ENCODE measurements at regions not wholly inside any gene's neighbourhood (a gene's known extent, or its start where the extent isn't known, plus 50 kb on each side); places are given as distances from the start of the nearest gene placed in this dataset.

- Mint-ChIP-seq H3K36me3 (ENCODE audit: insufficient read depth) (no peaks in the 10 kb centered on the region), H3K4me3 (ENCODE audit: low read depth) (no peak overlapping the region), H3K4me1 (ENCODE audit: low read depth) (peaks cover 9% of the 10 kb centered on the region), H3K27me3 (no peaks in the 10 kb centered on the region), H3K9me3 (ENCODE audit: low read depth) (no peaks in the 10 kb centered on the region), H3K27ac (no peak overlapping the region)
- TF ChIP-seq, protein P1, sequence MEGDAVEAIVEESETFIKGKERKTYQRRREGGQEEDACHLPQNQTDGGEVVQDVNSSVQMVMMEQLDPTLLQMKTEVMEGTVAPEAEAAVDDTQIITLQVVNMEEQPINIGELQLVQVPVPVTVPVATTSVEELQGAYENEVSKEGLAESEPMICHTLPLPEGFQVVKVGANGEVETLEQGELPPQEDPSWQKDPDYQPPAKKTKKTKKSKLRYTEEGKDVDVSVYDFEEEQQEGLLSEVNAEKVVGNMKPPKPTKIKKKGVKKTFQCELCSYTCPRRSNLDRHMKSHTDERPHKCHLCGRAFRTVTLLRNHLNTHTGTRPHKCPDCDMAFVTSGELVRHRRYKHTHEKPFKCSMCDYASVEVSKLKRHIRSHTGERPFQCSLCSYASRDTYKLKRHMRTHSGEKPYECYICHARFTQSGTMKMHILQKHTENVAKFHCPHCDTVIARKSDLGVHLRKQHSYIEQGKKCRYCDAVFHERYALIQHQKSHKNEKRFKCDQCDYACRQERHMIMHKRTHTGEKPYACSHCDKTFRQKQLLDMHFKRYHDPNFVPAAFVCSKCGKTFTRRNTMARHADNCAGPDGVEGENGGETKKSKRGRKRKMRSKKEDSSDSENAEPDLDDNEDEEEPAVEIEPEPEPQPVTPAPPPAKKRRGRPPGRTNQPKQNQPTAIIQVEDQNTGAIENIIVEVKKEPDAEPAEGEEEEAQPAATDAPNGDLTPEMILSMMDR (IDR thresholded peaks at IDR 0.05; ENCODE audit: unreplicated experiment) = no peak
- DNase-seq (ENCODE audit: low spot score, unreplicated experiment) = no peak
These were observed 159.3 kb downstream of the FAM124B start for GRCh38 chr2:224242561-224242960.

DNA sequence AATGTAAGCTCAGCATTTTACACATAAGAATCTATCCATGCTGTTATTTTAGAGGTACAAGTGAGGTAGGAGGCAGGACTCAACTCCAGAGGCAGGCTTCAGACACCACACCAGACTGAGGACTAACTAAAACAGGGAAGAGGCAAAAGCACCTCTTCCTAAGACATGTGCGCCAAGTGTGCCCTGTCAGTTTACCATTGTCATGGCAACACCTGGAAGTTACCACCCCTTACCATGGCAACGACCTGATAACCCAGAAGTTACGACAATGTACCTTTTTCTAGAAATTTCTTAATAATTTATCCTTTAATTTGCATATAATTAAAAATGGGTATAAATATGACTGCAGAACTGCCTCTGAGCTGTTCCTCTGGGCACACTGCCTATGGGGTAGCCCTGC lies 160.1 kb downstream of the FAM124B start:
- H3K9me3 Mint-ChIP-seq (ENCODE audit: low read depth) = no peaks in the 10 kb centered on the region
- no peaks in the 10 kb centered on the region for H3K27me3 Mint-ChIP-seq
- no peak for DNase-seq (ENCODE audit: low spot score, unreplicated experiment)
- H3K4me3 Mint-ChIP-seq (ENCODE audit: low read depth) = no peak overlapping the region
- H3K36me3 Mint-ChIP-seq (ENCODE audit: insufficient read depth) = no peaks in the 10 kb centered on the region
- no peak overlapping the region for H3K27ac Mint-ChIP-seq
- peaks cover 9% of the 10 kb centered on the region for H3K4me1 Mint-ChIP-seq (ENCODE audit: low read depth)
- TF ChIP-seq, protein P1 (IDR thresholded peaks at IDR 0.05; ENCODE audit: unreplicated experiment) = no peak

DNA sequence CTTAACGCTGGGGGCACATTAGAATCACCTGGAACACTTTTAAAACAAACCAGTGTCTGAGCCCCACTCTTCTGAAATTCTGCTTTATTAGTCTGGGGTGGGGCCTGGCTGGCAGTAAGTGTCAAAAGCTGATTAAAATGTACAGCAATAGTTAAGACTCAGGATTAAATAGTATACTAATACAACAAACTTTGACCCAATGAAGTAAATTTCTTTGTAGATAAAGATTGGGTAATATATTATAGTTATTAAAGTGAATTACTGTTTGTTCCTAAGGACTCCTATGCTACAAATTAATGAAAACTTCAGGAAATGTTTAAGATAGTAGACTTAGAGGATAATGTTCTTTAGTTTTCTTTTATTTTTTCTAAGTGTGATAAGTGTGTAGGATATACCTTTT lies 160.9 kb downstream of the FAM124B start:
- no peak overlapping the region for H3K27ac Mint-ChIP-seq
- peaks cover 4% of the 10 kb centered on the region for H3K9me3 Mint-ChIP-seq (ENCODE audit: low read depth)
- no peaks in the 10 kb centered on the region for H3K27me3 Mint-ChIP-seq
- H3K4me3 Mint-ChIP-seq (ENCODE audit: low read depth) = no peak overlapping the region
- H3K36me3 Mint-ChIP-seq (ENCODE audit: insufficient read depth) = no peaks in the 10 kb centered on the region
- DNase-seq (ENCODE audit: low spot score, unreplicated experiment) = no peak
- TF ChIP-seq, protein P1 (IDR thresholded peaks at IDR 0.05; ENCODE audit: unreplicated experiment) = no peak
- H3K4me1 Mint-ChIP-seq (ENCODE audit: low read depth) = peaks cover 9% of the 10 kb centered on the region

GRCh38 chr2:224223851-224224555 lies 177.9 kb downstream of the FAM124B start:
- Mint-ChIP-seq H3K36me3 (ENCODE audit: insufficient read depth) (no peaks in the 10 kb centered on the region), H3K4me3 (ENCODE audit: low read depth) (no peak overlapping the region), H3K9me3 (ENCODE audit: low read depth) (no peaks in the 10 kb centered on the region), H3K27ac (no peak overlapping the region), H3K4me1 (ENCODE audit: low read depth) (peaks cover 1% of the 10 kb centered on the region), H3K27me3 (peaks cover 28% of the 10 kb centered on the region)
- TF ChIP-seq, protein P1 (IDR thresholded peaks at IDR 0.05; ENCODE audit: unreplicated experiment) = no peak
- DNase-seq (ENCODE audit: low spot score, unreplicated experiment) = no peak

DNA sequence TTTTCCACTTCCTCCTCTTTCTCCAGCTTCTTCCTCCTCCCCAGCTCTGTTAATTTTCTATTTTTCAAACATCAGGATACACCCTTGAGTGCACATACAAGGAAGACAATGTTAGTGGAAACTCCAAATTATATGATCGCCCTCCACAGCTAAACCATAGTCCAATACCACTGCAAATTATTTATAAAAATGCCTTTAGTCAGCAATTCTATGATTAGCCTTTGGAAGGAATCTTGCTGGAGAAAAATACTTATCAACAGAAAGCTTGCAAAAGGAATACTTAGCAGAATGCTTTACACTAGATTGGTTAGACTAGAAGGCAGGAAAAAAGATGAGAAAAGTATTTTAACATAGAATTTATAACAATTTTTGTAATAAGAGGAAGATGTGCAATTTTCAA lies 178.9 kb downstream of the FAM124B start:
- Mint-ChIP-seq H3K27ac (no peak overlapping the region), H3K36me3 (ENCODE audit: insufficient read depth) (no peaks in the 10 kb centered on the region), H3K9me3 (ENCODE audit: low read depth) (no peaks in the 10 kb centered on the region), H3K4me1 (ENCODE audit: low read depth) (peaks cover 1% of the 10 kb centered on the region), H3K4me3 (ENCODE audit: low read depth) (no peak overlapping the region), H3K27me3 (peaks cover 18% of the 10 kb centered on the region)
- no peak for DNase-seq (ENCODE audit: low spot score, unreplicated experiment)
- TF ChIP-seq, protein P1 (IDR thresholded peaks at IDR 0.05; ENCODE audit: unreplicated experiment) = no peak

Measured in progenitor cell of endocrine pancreas (in vitro differentiated cells).